ENCODE measurements at regions not wholly inside any gene's neighbourhood (a gene's known extent, or its start where the extent isn't known, plus 50 kb on each side); places are given as distances from the start of the nearest gene placed in this dataset.

DNA sequence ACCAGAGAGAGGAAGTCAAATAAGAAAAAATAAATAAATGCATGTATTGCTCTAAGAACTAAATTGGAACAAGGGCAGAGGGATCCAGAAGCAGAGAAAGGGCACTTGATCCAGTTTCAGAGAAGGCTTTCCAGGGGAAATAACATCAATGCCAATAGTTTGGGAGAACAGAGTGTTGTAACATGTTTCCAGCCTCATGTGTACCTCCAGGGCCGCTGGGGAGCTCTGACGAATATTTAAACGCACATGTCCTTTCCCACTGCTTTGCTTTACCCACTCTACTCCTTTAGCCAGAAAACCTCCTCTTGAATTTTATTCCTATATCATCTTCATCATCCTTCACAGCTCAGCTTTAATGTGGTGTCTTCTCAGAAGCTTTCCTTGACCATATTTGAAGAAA is 233.7 kb downstream of the ENC1 start:
- DNase-seq: no peak
- no peaks in the 10 kb centered on the region for H4K20me1 ChIP-seq (ENCODE audit: insufficient read depth, low read length)
- no peaks in the 10 kb centered on the region for H3K9me2 ChIP-seq (replicated peaks; ENCODE audit: insufficient read depth, low read length)
- no peak for TF ChIP-seq EZH2phosphoT487 (IDR thresholded peaks at IDR 0.05; ENCODE audit: low read length)
- TF ChIP-seq, protein P1, sequence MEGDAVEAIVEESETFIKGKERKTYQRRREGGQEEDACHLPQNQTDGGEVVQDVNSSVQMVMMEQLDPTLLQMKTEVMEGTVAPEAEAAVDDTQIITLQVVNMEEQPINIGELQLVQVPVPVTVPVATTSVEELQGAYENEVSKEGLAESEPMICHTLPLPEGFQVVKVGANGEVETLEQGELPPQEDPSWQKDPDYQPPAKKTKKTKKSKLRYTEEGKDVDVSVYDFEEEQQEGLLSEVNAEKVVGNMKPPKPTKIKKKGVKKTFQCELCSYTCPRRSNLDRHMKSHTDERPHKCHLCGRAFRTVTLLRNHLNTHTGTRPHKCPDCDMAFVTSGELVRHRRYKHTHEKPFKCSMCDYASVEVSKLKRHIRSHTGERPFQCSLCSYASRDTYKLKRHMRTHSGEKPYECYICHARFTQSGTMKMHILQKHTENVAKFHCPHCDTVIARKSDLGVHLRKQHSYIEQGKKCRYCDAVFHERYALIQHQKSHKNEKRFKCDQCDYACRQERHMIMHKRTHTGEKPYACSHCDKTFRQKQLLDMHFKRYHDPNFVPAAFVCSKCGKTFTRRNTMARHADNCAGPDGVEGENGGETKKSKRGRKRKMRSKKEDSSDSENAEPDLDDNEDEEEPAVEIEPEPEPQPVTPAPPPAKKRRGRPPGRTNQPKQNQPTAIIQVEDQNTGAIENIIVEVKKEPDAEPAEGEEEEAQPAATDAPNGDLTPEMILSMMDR (IDR thresholded peaks at IDR 0.05; ENCODE audit: low read length): no peak
- no peak for TF ChIP-seq EZH2 (optimal IDR thresholded peaks at IDR 0.05; ENCODE audit: low read depth, low read length)
- no peak overlapping the region for H2AFZ ChIP-seq (ENCODE audit: low read length)
- H3K4me3 ChIP-seq (ENCODE audit: low read length): no peak overlapping the region
- no peaks in the 10 kb centered on the region for H3F3A ChIP-seq (ENCODE audit: insufficient read depth, low read length)
- H3K9me3 ChIP-seq (replicated peaks; ENCODE audit: insufficient read depth, low read length): no peaks in the 10 kb centered on the region
- H3K36me3 ChIP-seq (replicated peaks; ENCODE audit: insufficient read depth, low read length): no peaks in the 10 kb centered on the region
- H3K9ac ChIP-seq (ENCODE audit: low read length): no peak overlapping the region
- no peaks in the 10 kb centered on the region for H3K4me1 ChIP-seq (ENCODE audit: low read length)
- no peak overlapping the region for H3K4me2 ChIP-seq (ENCODE audit: low read depth, low read length)
- no peaks in the 10 kb centered on the region for H3K27me3 ChIP-seq (replicated peaks; ENCODE audit: insufficient read depth, low read length)
- H3K79me2 ChIP-seq (ENCODE audit: low read length): no peaks in the 10 kb centered on the region
- H3K27ac ChIP-seq (ENCODE audit: low read length): no peak overlapping the region

DNA sequence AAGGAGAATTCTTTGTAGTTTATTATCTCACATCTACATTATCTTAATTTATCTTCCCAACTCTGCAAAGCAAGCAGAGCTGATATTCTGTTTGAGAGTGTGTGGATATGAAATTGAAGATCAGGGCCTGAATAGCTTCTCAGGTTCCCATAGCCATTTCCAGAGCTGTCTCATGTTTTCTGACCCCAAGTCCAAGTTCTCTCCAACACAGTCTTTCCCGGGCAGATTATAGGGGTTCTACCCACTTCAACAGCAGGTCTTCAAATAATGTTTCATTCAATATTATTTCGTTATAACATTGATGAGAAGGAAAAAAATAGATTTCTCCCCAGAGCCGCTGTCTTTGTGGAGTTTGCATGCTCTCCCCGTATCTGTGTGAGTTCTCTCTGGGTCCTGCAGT is 234.9 kb downstream of the ENC1 start:
- H3K4me2 ChIP-seq (ENCODE audit: low read depth, low read length): no peak overlapping the region
- H3K9me2 ChIP-seq (replicated peaks; ENCODE audit: insufficient read depth, low read length): no peaks in the 10 kb centered on the region
- H4K20me1 ChIP-seq (ENCODE audit: insufficient read depth, low read length): no peaks in the 10 kb centered on the region
- H3K9ac ChIP-seq (ENCODE audit: low read length): no peak overlapping the region
- H3K79me2 ChIP-seq (ENCODE audit: low read length): no peaks in the 10 kb centered on the region
- H3K4me1 ChIP-seq (ENCODE audit: low read length): no peaks in the 10 kb centered on the region
- no peaks in the 10 kb centered on the region for H3K27me3 ChIP-seq (replicated peaks; ENCODE audit: insufficient read depth, low read length)
- H2AFZ ChIP-seq (ENCODE audit: low read length): no peak overlapping the region
- no peaks in the 10 kb centered on the region for H3K9me3 ChIP-seq (replicated peaks; ENCODE audit: insufficient read depth, low read length)
- H3F3A ChIP-seq (ENCODE audit: insufficient read depth, low read length): no peaks in the 10 kb centered on the region
- no peak for TF ChIP-seq EZH2 (optimal IDR thresholded peaks at IDR 0.05; ENCODE audit: low read depth, low read length)
- TF ChIP-seq, protein P1 (IDR thresholded peaks at IDR 0.05; ENCODE audit: low read length): no peak
- no peak for TF ChIP-seq EZH2phosphoT487 (IDR thresholded peaks at IDR 0.05; ENCODE audit: low read length)
- no peak overlapping the region for H3K4me3 ChIP-seq (ENCODE audit: low read length)
- no peaks in the 10 kb centered on the region for H3K36me3 ChIP-seq (replicated peaks; ENCODE audit: insufficient read depth, low read length)
- H3K27ac ChIP-seq (ENCODE audit: low read length): no peak overlapping the region
- no peak for DNase-seq

DNA sequence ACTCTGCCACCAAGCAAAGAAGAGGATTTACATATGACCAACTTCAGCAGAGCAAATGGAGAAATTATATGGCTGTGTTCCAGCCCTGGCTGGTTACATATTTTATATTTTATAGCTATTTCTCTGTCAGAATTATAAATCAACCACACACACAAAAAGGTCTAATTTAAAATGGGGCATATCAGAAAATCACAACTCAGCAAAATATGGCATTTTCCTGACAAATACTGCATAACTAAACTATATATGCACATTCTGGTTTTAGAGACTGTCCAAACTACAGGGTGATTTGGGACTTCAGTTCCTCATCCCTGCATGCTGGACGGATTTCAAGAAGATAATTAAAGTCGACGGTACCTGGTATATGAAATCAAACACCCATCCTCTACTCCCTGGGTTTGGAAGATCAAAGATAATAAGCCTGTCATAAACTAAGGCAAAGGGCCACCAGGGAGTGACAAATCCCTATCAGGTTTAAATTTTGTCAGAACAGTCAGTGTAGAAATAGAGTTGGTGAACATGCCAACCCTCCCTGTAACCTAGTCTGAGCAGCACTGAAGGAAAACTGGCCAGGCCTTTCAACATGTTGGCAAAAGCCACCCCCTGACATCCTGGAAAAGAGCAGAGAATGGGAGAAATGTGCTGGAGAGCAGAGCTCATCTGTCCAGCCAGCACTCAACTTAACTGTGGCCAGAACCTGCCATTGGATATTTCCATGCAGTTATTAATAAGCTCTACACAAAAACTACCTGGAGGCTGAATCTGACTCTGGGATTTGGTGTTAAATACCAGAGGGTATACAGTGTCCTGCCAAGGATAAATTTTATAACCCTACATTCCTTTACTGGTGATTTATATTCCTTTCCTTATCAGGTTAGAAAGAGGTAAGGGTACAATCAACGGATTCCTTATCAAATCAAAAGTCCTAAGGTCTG is 235.7 kb downstream of the ENC1 start:
- H3K9me3 ChIP-seq (replicated peaks; ENCODE audit: insufficient read depth, low read length): no peaks in the 10 kb centered on the region
- no peak overlapping the region for H3K4me3 ChIP-seq (ENCODE audit: low read length)
- no peak for TF ChIP-seq EZH2phosphoT487 (IDR thresholded peaks at IDR 0.05; ENCODE audit: low read length)
- no peak for TF ChIP-seq EZH2 (optimal IDR thresholded peaks at IDR 0.05; ENCODE audit: low read depth, low read length)
- TF ChIP-seq, protein P1 (IDR thresholded peaks at IDR 0.05; ENCODE audit: low read length): no peak
- H2AFZ ChIP-seq (ENCODE audit: low read length): no peak overlapping the region
- H3K36me3 ChIP-seq (replicated peaks; ENCODE audit: insufficient read depth, low read length): no peaks in the 10 kb centered on the region
- no peak overlapping the region for H3K27ac ChIP-seq (ENCODE audit: low read length)
- H3K79me2 ChIP-seq (ENCODE audit: low read length): no peaks in the 10 kb centered on the region
- H3K9ac ChIP-seq (ENCODE audit: low read length): no peak overlapping the region
- H4K20me1 ChIP-seq (ENCODE audit: insufficient read depth, low read length): no peaks in the 10 kb centered on the region
- H3K4me2 ChIP-seq (ENCODE audit: low read depth, low read length): no peak overlapping the region
- H3F3A ChIP-seq (ENCODE audit: insufficient read depth, low read length): no peaks in the 10 kb centered on the region
- no peaks in the 10 kb centered on the region for H3K27me3 ChIP-seq (replicated peaks; ENCODE audit: insufficient read depth, low read length)
- no peaks in the 10 kb centered on the region for H3K9me2 ChIP-seq (replicated peaks; ENCODE audit: insufficient read depth, low read length)
- DNase-seq: no peak
- no peaks in the 10 kb centered on the region for H3K4me1 ChIP-seq (ENCODE audit: low read length)
